Trophoblast cell (in vitro differentiated cells and primary cell): ENCODE measurements at regions not wholly inside any gene's neighbourhood (a gene's known extent, or its start where the extent isn't known, plus 50 kb on each side); places are given as distances from the start of the nearest gene placed in this dataset.
A peak's percentile ranks its signal among the peaks of the same experiment; 100 is the strongest.

Experiments used
- DNase-seq, 2 donors: peaks; one replicate each; pipeline ENCODE4 v3.0.0-alpha.2; 2016
- H2AFZ ChIP-seq: 2 replicates; pipeline ENCODE4 v1.6.1; 2013; ENCODE audit warnings: low read length, moderate library complexity, mild to moderate bottlenecking; ENCODE audit not compliant: insufficient read depth, poor library complexity
- H2AK5ac ChIP-seq: 2 replicates; pipeline ENCODE4 v1.6.1; 2013; ENCODE audit warnings: mild to moderate bottlenecking, low read length
- H2BK120ac ChIP-seq: 2 replicates; pipeline ENCODE4 v1.6.1; 2013; ENCODE audit warnings: low read length, mild to moderate bottlenecking, moderate library complexity; ENCODE audit not compliant: insufficient read depth, poor library complexity
- H2BK12ac ChIP-seq: 2 replicates; pipeline ENCODE4 v1.6.1; 2013; ENCODE audit warnings: mild to moderate bottlenecking, low read length, moderate library complexity
- H2BK5ac ChIP-seq: 2 replicates; pipeline ENCODE4 v1.6.1; 2013; ENCODE audit warnings: low read length, low read depth, moderate library complexity, mild to moderate bottlenecking; ENCODE audit not compliant: poor library complexity
- H3K14ac ChIP-seq: 2 replicates; pipeline ENCODE4 v1.6.1; 2013; ENCODE audit warnings: mild to moderate bottlenecking, low read length
- H3K18ac ChIP-seq: 2 replicates; pipeline ENCODE4 v1.6.1; 2013; ENCODE audit warnings: mild to moderate bottlenecking, low read length
- H3K23ac ChIP-seq: 2 replicates; pipeline ENCODE4 v1.6.1; 2013; ENCODE audit warnings: low read length
- H3K27ac ChIP-seq: 2 replicates; pipeline ENCODE4 v1.5.1; 2013; ENCODE audit warnings: low read depth, mild to moderate bottlenecking, inconsistent platforms, low read length, moderate library complexity
- H3K27me3 ChIP-seq: 2 replicates; pipeline ENCODE4 v1.6.1; 2013; ENCODE audit warnings: inconsistent platforms, mild to moderate bottlenecking, low read length, moderate library complexity; ENCODE audit not compliant: insufficient read depth
- H3K36me3 ChIP-seq, 2 experiments: 1 replicate in 1 of 2; 2 replicates in 1 of 2; pipeline ENCODE4 v1.6.1; 2013; ENCODE audit warnings: low read length in 2 of 2, mild to moderate bottlenecking in 2 of 2, moderate library complexity in 1 of 2; ENCODE audit not compliant: insufficient read depth in 2 of 2, control insufficient read depth in 1 of 2
- H3K4ac ChIP-seq: 2 replicates; pipeline ENCODE4 v1.6.1; 2013; ENCODE audit warnings: low read depth, mild to moderate bottlenecking, low read length, moderate library complexity
- H3K4me1 ChIP-seq, 2 experiments: 1 replicate in 1 of 2; 2 replicates in 1 of 2; pipeline ENCODE4 v1.6.1; 2013; ENCODE audit warnings: low read length in 2 of 2, mild to moderate bottlenecking in 2 of 2, moderate library complexity in 1 of 2; ENCODE audit not compliant: insufficient read depth in 2 of 2, control insufficient read depth in 1 of 2
- H3K4me2 ChIP-seq: 2 replicates; pipeline ENCODE4 v1.6.1; 2013; ENCODE audit warnings: inconsistent platforms, mild to moderate bottlenecking, low read length, moderate library complexity
- H3K4me3 ChIP-seq: 2 replicates; pipeline ENCODE4 v1.5.1; 2013; ENCODE audit warnings: mild to moderate bottlenecking, low read depth, low read length, inconsistent platforms
- H3K79me1 ChIP-seq: one replicate; pipeline ENCODE4 v1.6.1; 2013; ENCODE audit warnings: low read length
- H3K79me2 ChIP-seq: 2 replicates; pipeline ENCODE4 v1.6.1; 2013; ENCODE audit warnings: low read length, mild to moderate bottlenecking; ENCODE audit not compliant: control insufficient read depth, insufficient read depth, poor library complexity
- H3K9ac ChIP-seq: 2 replicates; pipeline ENCODE4 v1.6.1; 2013; ENCODE audit warnings: mild to moderate bottlenecking, low read length
- H3K9me3 ChIP-seq: 2 replicates; pipeline ENCODE4 v1.6.1; 2013; ENCODE audit warnings: low read depth, mild to moderate bottlenecking, control low read depth, inconsistent platforms, low read length; ENCODE audit not compliant: insufficient read depth
- H4K12ac ChIP-seq: 2 replicates; pipeline ENCODE4 v1.6.1; 2013; ENCODE audit warnings: low read depth, mild to moderate bottlenecking, low read length, moderate library complexity
- H4K8ac ChIP-seq: 2 replicates; pipeline ENCODE4 v1.6.1; 2013; ENCODE audit warnings: low read depth, mild to moderate bottlenecking, low read length, moderate library complexity
- H4K91ac ChIP-seq: one replicate; pipeline ENCODE4 v1.6.1; 2013; ENCODE audit warnings: low read depth, mild to moderate bottlenecking, low read length, moderate library complexity
- WGBS: extraction: QIAGEN DNeasy Blood & Tissue Kit; methylation state at CpG from one replicate; pipeline ENCODE4 v1.1.7; 2013; ENCODE audit warnings: missing lambda C conversion rate; ENCODE audit not compliant: insufficient read length, insufficient coverage; ENCODE audit errors: extremely low coverage; 5-methylcytosine and 5-hydroxymethylcytosine counted together

DNA sequence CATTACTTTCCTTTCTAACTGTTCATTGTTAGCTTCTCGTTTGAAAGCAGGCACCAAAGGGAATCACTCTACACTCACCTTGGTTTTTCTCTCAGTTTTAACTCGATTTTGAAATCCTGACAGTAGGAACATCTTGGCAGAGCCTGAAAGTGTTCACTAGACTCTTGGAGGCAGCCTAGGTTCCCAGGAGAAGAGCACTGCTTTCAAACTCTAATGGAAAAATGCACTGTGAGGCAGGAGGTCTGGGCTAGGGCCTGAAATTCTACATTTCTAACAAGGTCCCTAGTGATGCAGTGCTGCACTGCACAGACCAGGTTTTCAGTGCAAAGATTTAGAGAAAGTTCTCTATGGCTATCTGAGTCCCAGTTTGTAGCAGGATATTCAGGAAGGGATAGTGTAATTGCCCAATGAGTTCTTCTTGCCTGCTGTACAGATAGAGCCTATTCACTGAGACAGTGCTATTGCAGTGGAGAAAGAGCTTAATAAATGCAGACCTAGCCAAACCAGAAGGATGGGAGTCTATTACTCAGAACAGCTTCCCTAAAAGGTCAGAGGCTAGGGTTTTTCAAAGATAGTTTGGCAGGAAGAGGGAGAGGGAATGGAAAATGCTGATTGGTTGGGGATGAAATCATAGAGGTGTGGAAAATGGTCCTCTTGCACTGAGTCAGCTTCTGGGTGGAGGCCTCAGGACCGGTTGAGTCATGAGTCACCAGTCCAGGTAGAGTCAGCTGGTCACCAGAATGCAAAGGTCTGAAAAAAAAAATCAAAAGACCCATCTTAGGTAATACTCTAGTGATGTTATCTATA, 153.9 kb downstream of the GPBP1 start:
- no peak overlapping the region for H3K9ac ChIP-seq
- DNase-seq: peak; percentile 89 to 94
- H3K4me2 ChIP-seq: no peak overlapping the region
- H3K79me2 ChIP-seq: no peaks in the 10 kb centered on the region
- no peak overlapping the region for H3K4ac ChIP-seq
- H4K8ac ChIP-seq: no peak overlapping the region
- peaks cover 0 to 4% of the 10 kb centered on the region in 2 experiments for H3K4me1 ChIP-seq
- no peak overlapping the region for H4K12ac ChIP-seq
- H3K9me3 ChIP-seq: no peaks in the 10 kb centered on the region
- H3K79me1 ChIP-seq: peaks cover 6% of the 10 kb centered on the region
- no peak overlapping the region for H2BK120ac ChIP-seq
- H3K27ac ChIP-seq: peak overlapping the region; percentile 57
- no peaks in the 10 kb centered on the region for H3K27me3 ChIP-seq
- H3K36me3 ChIP-seq: no peaks in the 10 kb centered on the region
- no peak overlapping the region for H3K18ac ChIP-seq
- H4K91ac ChIP-seq: no peak overlapping the region
- H2BK5ac ChIP-seq: peak overlapping the region; percentile 58
- no peak overlapping the region for H3K23ac ChIP-seq
- H3K4me3 ChIP-seq: no peak overlapping the region
- no peak overlapping the region for H2AFZ ChIP-seq
- no peak overlapping the region for H2BK12ac ChIP-seq
- H2AK5ac ChIP-seq: no peak overlapping the region
- H3K14ac ChIP-seq: no peak overlapping the region
- no CpG with 5 or more reads among the region's 3 CpGs for WGBS

DNA sequence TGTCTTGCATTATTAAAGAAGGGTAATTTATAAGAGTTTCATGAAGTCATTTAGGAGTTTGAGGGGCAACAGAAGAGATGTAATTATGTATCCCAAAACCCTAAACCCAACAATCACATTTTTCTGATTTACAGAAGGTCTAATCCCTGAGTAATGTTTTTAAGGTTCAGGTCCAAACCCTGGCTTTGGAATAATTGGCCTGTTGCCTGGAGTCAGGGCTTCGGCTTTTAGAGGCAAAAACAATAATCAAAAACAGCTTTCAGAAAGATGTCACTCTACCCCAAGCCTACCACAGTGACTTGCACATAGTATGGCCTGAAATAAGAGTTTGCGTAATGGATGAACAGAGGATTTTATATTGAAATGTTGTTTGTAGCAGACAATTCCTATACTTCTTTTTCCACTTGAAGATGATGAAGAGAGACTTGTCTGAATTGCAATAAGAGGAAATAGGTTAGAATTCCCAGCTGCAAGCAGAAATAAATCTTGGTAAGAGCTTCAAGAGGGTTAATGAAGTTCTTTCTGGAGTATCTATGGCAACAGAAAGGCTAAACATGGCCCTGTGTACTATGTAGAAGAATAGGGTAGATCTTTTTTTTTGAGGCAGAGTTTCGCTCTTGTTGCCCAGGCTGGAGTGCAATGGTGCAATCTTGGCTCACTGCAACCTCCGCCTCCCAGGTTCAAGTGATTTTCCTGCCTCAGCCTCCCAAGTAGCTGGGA, 152.0 kb downstream of the GPBP1 start:
- no peaks in the 10 kb centered on the region for H3K27me3 ChIP-seq
- H3K9ac ChIP-seq: no peak overlapping the region
- H4K8ac ChIP-seq: no peak overlapping the region
- no peak overlapping the region for H3K4me3 ChIP-seq
- H3K18ac ChIP-seq: no peak overlapping the region
- H3K4ac ChIP-seq: no peak overlapping the region
- no peak overlapping the region for H3K27ac ChIP-seq
- H3K23ac ChIP-seq: no peak overlapping the region
- H3K4me1 ChIP-seq: peaks cover 0 to 4% of the 10 kb centered on the region in 2 experiments
- H2BK5ac ChIP-seq: no peak overlapping the region
- no peak overlapping the region for H2AFZ ChIP-seq
- H3K79me1 ChIP-seq: peaks cover 6% of the 10 kb centered on the region
- H3K9me3 ChIP-seq: no peaks in the 10 kb centered on the region
- H3K14ac ChIP-seq: no peak overlapping the region
- no peak overlapping the region for H2AK5ac ChIP-seq
- H3K36me3 ChIP-seq: no peaks in the 10 kb centered on the region
- no peaks in the 10 kb centered on the region for H3K79me2 ChIP-seq
- H4K12ac ChIP-seq: no peak overlapping the region
- H4K91ac ChIP-seq: no peak overlapping the region
- DNase-seq: no peak
- no peak overlapping the region for H2BK12ac ChIP-seq
- no CpG with 5 or more reads among the region's 4 CpGs for WGBS
- H2BK120ac ChIP-seq: no peak overlapping the region
- H3K4me2 ChIP-seq: no peak overlapping the region

DNA sequence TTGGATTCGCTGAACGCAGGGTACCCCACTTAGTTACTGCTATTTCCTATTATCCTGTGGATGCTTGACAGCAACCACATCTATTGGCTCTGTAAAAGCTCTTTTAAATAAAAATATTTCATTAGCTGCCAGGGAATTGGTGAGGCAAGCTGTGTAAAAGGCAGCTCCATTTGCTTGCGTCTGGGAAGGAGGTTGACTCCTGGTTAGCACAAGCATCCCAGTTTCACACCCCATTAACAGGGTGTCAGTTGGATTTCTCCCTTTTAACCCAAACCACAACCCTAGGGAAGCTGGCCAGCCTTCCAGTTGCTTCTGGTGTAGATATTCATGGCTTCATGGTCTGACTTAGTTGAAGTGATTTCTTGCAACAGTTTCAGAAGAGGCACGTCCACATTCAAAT, 151.0 kb downstream of the GPBP1 start:
- H4K8ac ChIP-seq: no peak overlapping the region
- no peaks in the 10 kb centered on the region for H3K36me3 ChIP-seq
- peaks cover 6% of the 10 kb centered on the region for H3K79me1 ChIP-seq
- no peak overlapping the region for H4K12ac ChIP-seq
- H3K4me2 ChIP-seq: no peak overlapping the region
- H3K27ac ChIP-seq: no peak overlapping the region
- H3K14ac ChIP-seq: no peak overlapping the region
- no peaks in the 10 kb centered on the region for H3K9me3 ChIP-seq
- no peaks in the 10 kb centered on the region for H3K27me3 ChIP-seq
- no peak overlapping the region for H2AK5ac ChIP-seq
- no peak overlapping the region for H2AFZ ChIP-seq
- no peak overlapping the region for H3K4me3 ChIP-seq
- no peak overlapping the region for H4K91ac ChIP-seq
- H2BK120ac ChIP-seq: no peak overlapping the region
- no peak overlapping the region for H3K23ac ChIP-seq
- H3K4me1 ChIP-seq: peaks cover 0 to 4% of the 10 kb centered on the region in 2 experiments
- no peak overlapping the region for H3K9ac ChIP-seq
- no peak overlapping the region for H3K4ac ChIP-seq
- H3K79me2 ChIP-seq: no peaks in the 10 kb centered on the region
- H2BK5ac ChIP-seq: no peak overlapping the region
- peak overlapping the region; percentile 18 for H2BK12ac ChIP-seq
- no CpG with 5 or more reads among the region's 4 CpGs for WGBS
- H3K18ac ChIP-seq: no peak overlapping the region
- no peak for DNase-seq

DNA sequence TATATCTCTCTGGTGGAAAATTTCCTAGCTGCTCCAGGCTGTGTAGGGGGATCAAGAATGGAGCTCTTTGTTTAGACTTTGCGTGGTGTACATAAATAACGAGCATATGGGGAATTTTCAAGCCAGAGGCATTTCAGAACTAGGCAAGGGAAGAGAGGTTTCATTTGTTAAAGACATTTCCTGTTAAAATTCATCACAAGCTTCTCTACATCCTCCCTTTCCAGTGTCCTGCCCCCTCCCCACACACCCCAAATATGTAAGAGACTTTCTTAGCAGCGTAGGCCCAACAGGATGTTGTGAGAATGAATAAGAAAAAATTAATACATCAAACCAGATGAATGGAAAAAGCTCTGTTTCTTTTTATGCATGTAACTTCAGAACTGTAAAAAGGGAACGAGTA, 150.3 kb downstream of the GPBP1 start:
- no peak overlapping the region for H3K4me3 ChIP-seq
- no peaks in the 10 kb centered on the region for H3K27me3 ChIP-seq
- no peak overlapping the region for H3K4me2 ChIP-seq
- no peak overlapping the region for H3K14ac ChIP-seq
- H3K36me3 ChIP-seq: no peaks in the 10 kb centered on the region
- H3K9me3 ChIP-seq: no peaks in the 10 kb centered on the region
- no peak for DNase-seq
- no peak overlapping the region for H4K12ac ChIP-seq
- no peak overlapping the region for H3K23ac ChIP-seq
- no peak overlapping the region for H2BK12ac ChIP-seq
- no peak overlapping the region for H3K18ac ChIP-seq
- H4K8ac ChIP-seq: no peak overlapping the region
- H4K91ac ChIP-seq: no peak overlapping the region
- H3K4ac ChIP-seq: no peak overlapping the region
- H3K4me1 ChIP-seq: peaks cover 0 to 4% of the 10 kb centered on the region in 2 experiments
- no peak overlapping the region for H3K9ac ChIP-seq
- no peak overlapping the region for H3K27ac ChIP-seq
- no peak overlapping the region for H2AK5ac ChIP-seq
- no peak overlapping the region for H2AFZ ChIP-seq
- no peak overlapping the region for H2BK120ac ChIP-seq
- no peak overlapping the region for H2BK5ac ChIP-seq
- no peaks in the 10 kb centered on the region for H3K79me2 ChIP-seq
- whole genome bisulfite sequencing: no CpG with 5 or more reads among the region's 4 CpGs
- peaks cover 6% of the 10 kb centered on the region for H3K79me1 ChIP-seq
